Upper lobe of right lung (tissue), 1 donor: ENCODE measurements at regions not wholly inside any gene's neighbourhood (a gene's known extent, or its start where the extent isn't known, plus 50 kb on each side); places are given as distances from the start of the nearest gene placed in this dataset.
"Not testable (repeated sequence)": the region's sequence is repeated elsewhere in the genome, so short reads cannot be mapped to it uniquely, and the experiment has no call there.

Source experiments
- ATAC-seq: fragments of 200-7000 bp; cut with Tn5 transposase; one replicate; pipeline ENCODE4 v1.9.1; 2020; ENCODE audit warnings: mild to moderate bottlenecking, moderate library complexity
- DNase-seq: peaks from one replicate; pipeline ENCODE4 v3.0.0-alpha.2; 2020
- H3K27ac ChIP-seq: fragments of 200-600 bp; one replicate; pipeline ENCODE4 v1.8.0; 2022
- H3K27me3 ChIP-seq: fragments of 200-600 bp; one replicate; pipeline ENCODE4 v1.8.0; 2022; ENCODE audit warnings: mild to moderate bottlenecking
- H3K36me3 ChIP-seq: fragments of 200-600 bp; one replicate; pipeline ENCODE4 v1.8.0; 2022
- H3K4me1 ChIP-seq: fragments of 200-600 bp; one replicate; pipeline ENCODE4 v1.8.0; 2022
- H3K4me3 ChIP-seq: fragments of 200-600 bp; one replicate; pipeline ENCODE4 v1.8.0; 2022; ENCODE audit warnings: mild to moderate bottlenecking
- H3K9me3 ChIP-seq: fragments of 200-600 bp; one replicate; pipeline ENCODE4 v1.8.0; 2022
- CTCF ChIP-seq: fragments of 200-600 bp; IDR thresholded peaks from one replicate; pipeline ENCODE4 v1.8.0; 2022; ENCODE audit warnings: antibody characterized with exemption
- intact Hi-C: fragments of 100-400 bp; cut with DNase I; formaldehyde crosslinking; loops from one replicate; pipeline ENCODE4 v1.11.0; 2022
- donor health status: DM: no; HTN: yes; CAD: no; lungs with severe emphysema.

GRCh38 chr2:175350105-175350504 lies 168.6 kb upstream of the ATP5MC3 start:
- TF ChIP-seq CTCF, result no peak
- DNase-seq (no peak), ATAC-seq (no peak)
- H3K27ac ChIP-seq, result no peak overlapping the region
- H3K4me3 ChIP-seq, result no peak overlapping the region
- no peaks in the 10 kb centered on the region for H3K36me3 ChIP-seq
- H3K9me3 ChIP-seq, result no peaks in the 10 kb centered on the region
- H3K27me3 ChIP-seq, result no peaks in the 10 kb centered on the region
- no peaks in the 10 kb centered on the region for H3K4me1 ChIP-seq
- intact Hi-C loops, result no loop called here

GRCh38 chr2:175342085-175342484 lies 160.6 kb upstream of the ATP5MC3 start:
- Histone ChIP-seq H3K27ac (no peak overlapping the region), H3K27me3 (no peaks in the 10 kb centered on the region), H3K4me3 (no peak overlapping the region), H3K9me3 (peaks cover 7% of the 10 kb centered on the region), H3K36me3 (no peaks in the 10 kb centered on the region), H3K4me1 (no peaks in the 10 kb centered on the region)
- DNase-seq (no peak), ATAC-seq (no peak)
- no peak for TF ChIP-seq CTCF
- intact Hi-C loops, result no loop called here

- Histone ChIP-seq H3K36me3 (no peaks in the 10 kb centered on the region), H3K27ac (no peak overlapping the region), H3K4me1 (no peaks in the 10 kb centered on the region), H3K4me3 (no peak overlapping the region), H3K27me3 (no peaks in the 10 kb centered on the region), H3K9me3 (no peaks in the 10 kb centered on the region)
- no peak for ATAC-seq
- TF ChIP-seq CTCF, result no peak
- intact Hi-C loops, result no loop called here
- no peak for DNase-seq
Measured at GRCh38 chr2:175330195-175330594, 148.7 kb upstream of the ATP5MC3 start.

GRCh38 chr2:175326801-175327200 lies 145.3 kb upstream of the ATP5MC3 start:
- intact Hi-C loops, result no loop called here
- ATAC-seq (no peak), DNase-seq (no peak)
- no peak overlapping the region for H3K4me3 ChIP-seq
- no peaks in the 10 kb centered on the region for H3K9me3 ChIP-seq
- no peaks in the 10 kb centered on the region for H3K4me1 ChIP-seq
- no peaks in the 10 kb centered on the region for H3K27me3 ChIP-seq
- H3K27ac ChIP-seq, result no peak overlapping the region
- TF ChIP-seq CTCF, result no peak
- no peaks in the 10 kb centered on the region for H3K36me3 ChIP-seq

GRCh38 chr2:175326164-175326563 lies 144.7 kb upstream of the ATP5MC3 start:
- H3K4me3 ChIP-seq, H3K4me1 ChIP-seq, DNase-seq, H3K36me3 ChIP-seq, ATAC-seq, H3K27me3 ChIP-seq, H3K9me3 ChIP-seq, intact Hi-C loops, H3K27ac ChIP-seq: not testable (repeated sequence)

- intact Hi-C loops, result no loop called here
- Histone ChIP-seq H3K36me3 (no peaks in the 10 kb centered on the region), H3K9me3 (no peaks in the 10 kb centered on the region), H3K4me3 (no peak overlapping the region), H3K27me3 (no peaks in the 10 kb centered on the region), H3K27ac (no peak overlapping the region), H3K4me1 (no peaks in the 10 kb centered on the region)
- TF ChIP-seq CTCF, result no peak
- DNase-seq (no peak), ATAC-seq (no peak)
Measured at GRCh38 chr2:175323162-175323561, 141.7 kb upstream of the ATP5MC3 start.
